H1 (cell line): ENCODE measurements at regions not wholly inside any gene's neighbourhood (a gene's known extent, or its start where the extent isn't known, plus 50 kb on each side); places are given as distances from the start of the nearest gene placed in this dataset.

Experiments used
- CTCF ChIA-PET: fragments of 300-600 bp; sonication (Branson Sonifier 250); formaldehyde crosslinking; loops from one replicate; lab custom pipeline; 2021; ENCODE audit not compliant: partially characterized antibody; lab: Charles Lee
- POLR2A ChIA-PET: fragments of 300-600 bp; sonication (Branson Sonifier 250); formaldehyde crosslinking; loops from one replicate; lab custom pipeline; 2021; ENCODE audit warnings: inconsistent platforms; ENCODE audit not compliant: partially characterized antibody; lab: Charles Lee
- DNase-seq, 2 experiments: peaks; one replicate each; pipeline versions ENCODE4 v3.0.0 to v3.0.0-alpha.2; 2010 to 2022; ENCODE audit warnings: low spot score in 2 of 2, low read depth in 1 of 2, mixed read lengths in 1 of 2
- FAIRE-seq: peaks from 2 replicates; lab custom pipeline; 2011; peaks lifted over from hg19 to GRCh38; lab: Jason Lieb, UNC
- H2AFZ ChIP-seq: 2 replicates; pipeline ENCODE4 v1.8.1; 2012; ENCODE audit warnings: low read length, inconsistent platforms
- H2AK5ac ChIP-seq: 2 replicates; pipeline ENCODE4 v1.6.1; 2013; ENCODE audit warnings: low read depth, low read length
- H2BK120ac ChIP-seq: replicated peaks from 2 replicates; pipeline ENCODE3; 2013; ENCODE audit warnings: low read depth, low read length, inconsistent platforms
- H2BK12ac ChIP-seq: 2 replicates; pipeline ENCODE4 v1.6.1; 2013; ENCODE audit warnings: low read depth, low read length
- H2BK15ac ChIP-seq: 2 replicates; pipeline ENCODE4 v1.6.1; 2013; ENCODE audit warnings: low read length
- H2BK20ac ChIP-seq: 2 replicates; pipeline ENCODE4 v1.6.1; 2013; ENCODE audit warnings: low read length
- H2BK5ac ChIP-seq: 2 replicates; pipeline ENCODE4 v1.6.1; 2013; ENCODE audit warnings: low read depth, low read length
- H3K14ac ChIP-seq: 2 replicates; pipeline ENCODE4 v1.6.1; 2013; ENCODE audit warnings: inconsistent platforms; ENCODE audit not compliant: insufficient read length
- H3K18ac ChIP-seq: 2 replicates; pipeline ENCODE4 v1.6.1; 2013; ENCODE audit warnings: low read length; ENCODE audit errors: extremely low read depth
- H3K23ac ChIP-seq: 2 replicates; pipeline ENCODE4 v1.6.1; 2013; ENCODE audit warnings: inconsistent platforms; ENCODE audit not compliant: insufficient read length
- H3K23me2 ChIP-seq: 2 replicates; pipeline ENCODE4 v1.6.1; 2013; ENCODE audit warnings: low read depth, low read length
- H3K27ac ChIP-seq: 2 replicates; pipeline ENCODE4 v1.6.1; 2011; ENCODE audit warnings: low read depth, low read length, inconsistent platforms
- H3K27me3 ChIP-seq, 4 experiments: replicated peaks in 1 of 4; 1 replicate in 1 of 4; 2 replicates in 3 of 4; pipeline versions ENCODE4 v1.6.1 to v1.8.1; 2011 to 2013; ENCODE audit warnings: low read length in 3 of 4, mild to moderate bottlenecking in 3 of 4, inconsistent platforms in 2 of 4, mixed read lengths in 2 of 4, moderate library complexity in 1 of 4; ENCODE audit not compliant: control insufficient read depth in 3 of 4, insufficient read depth in 3 of 4; ENCODE audit errors: extremely low read depth in 1 of 4
- H3K36me3 ChIP-seq, 4 experiments: 2 replicates each; pipeline versions ENCODE4 v1.6.1 to v1.8.1; 2011 to 2013; ENCODE audit warnings: mild to moderate bottlenecking in 4 of 4, low read length in 3 of 4, moderate library complexity in 2 of 4, control low read depth in 1 of 4, inconsistent platforms in 1 of 4; ENCODE audit not compliant: insufficient read depth in 4 of 4, control insufficient read depth in 2 of 4
- H3K4ac ChIP-seq: replicated peaks from 2 replicates; pipeline ENCODE3; 2013; ENCODE audit warnings: low read length, low read depth, mixed read lengths, inconsistent platforms; ENCODE audit not compliant: insufficient read length
- H3K4me1 ChIP-seq, 4 experiments: replicated peaks in 1 of 4; 1 replicate in 1 of 4; 2 replicates in 3 of 4; pipeline versions ENCODE4 v1.6.1 to v1.8.1; 2011 to 2013; ENCODE audit warnings: low read length in 3 of 4, inconsistent platforms in 2 of 4, mixed read lengths in 1 of 4; ENCODE audit not compliant: insufficient read depth in 4 of 4, control insufficient read depth in 3 of 4
- H3K4me2 ChIP-seq, 2 experiments: 2 replicates each; pipeline versions ENCODE4 v1.6.1 to v1.8.1; 2011 to 2013; ENCODE audit warnings: low read depth in 2 of 2, low read length in 2 of 2, control low read depth in 1 of 2, inconsistent platforms in 1 of 2, mild to moderate bottlenecking in 1 of 2; ENCODE audit not compliant: insufficient read depth in 1 of 2
- H3K4me3 ChIP-seq, 4 experiments: fragments of 200-600, 300-600 bp in 1 of 4; sonication (generic), shearing (Covaris generic), sonication (Bioruptor Twin) in 1 of 4; 2 replicates each; pipeline versions ENCODE4 v1.5.1 to v1.8.1; 2011 to 2016; ENCODE audit warnings: low read length in 4 of 4, low read depth in 3 of 4, control low read depth in 2 of 4, inconsistent platforms in 2 of 4, mild to moderate bottlenecking in 2 of 4, mixed read lengths in 1 of 4, moderate library complexity in 1 of 4; ENCODE audit not compliant: insufficient read depth in 2 of 4; ENCODE audit errors: extremely low read depth in 1 of 4
- H3K56ac ChIP-seq: replicated peaks from 2 replicates; pipeline ENCODE3; 2013; ENCODE audit warnings: low read depth, mild to moderate bottlenecking, mixed read lengths, low read length, inconsistent platforms; ENCODE audit not compliant: insufficient read length
- H3K79me1 ChIP-seq: 2 replicates; pipeline ENCODE4 v1.6.1; 2013; ENCODE audit warnings: low read depth, low read length, control low read depth
- H3K79me2 ChIP-seq, 2 experiments: 2 replicates each; pipeline versions ENCODE4 v1.6.1 to v1.8.1; 2012 to 2013; ENCODE audit warnings: low read length in 2 of 2, mild to moderate bottlenecking in 2 of 2, inconsistent platforms in 1 of 2; ENCODE audit not compliant: insufficient read depth in 2 of 2, control insufficient read depth in 1 of 2
- H3K9ac ChIP-seq, 4 experiments: replicated peaks in 1 of 4; 1 replicate in 1 of 4; 2 replicates in 3 of 4; pipeline versions ENCODE4 v1.6.1 to v1.8.1; 2011 to 2013; ENCODE audit warnings: low read depth in 3 of 4, low read length in 3 of 4, control low read depth in 2 of 4, mild to moderate bottlenecking in 2 of 4, moderate library complexity in 2 of 4, inconsistent platforms in 1 of 4; ENCODE audit errors: extremely low read depth in 1 of 4
- H3K9me3 ChIP-seq, 2 experiments: 2 replicates each; pipeline versions ENCODE4 v1.6.1 to v1.8.1; 2012 to 2013; ENCODE audit warnings: mild to moderate bottlenecking in 2 of 2, moderate library complexity in 2 of 2, control low read depth in 1 of 2, inconsistent platforms in 1 of 2, low read depth in 1 of 2, low read length in 1 of 2, mixed read lengths in 1 of 2; ENCODE audit not compliant: insufficient read depth in 2 of 2
- H4K20me1 ChIP-seq, 2 experiments: replicated peaks in 1 of 2; 2 replicates each; pipeline versions ENCODE3 to v1.8.1; 2011 to 2013; ENCODE audit warnings: inconsistent platforms in 2 of 2, low read length in 2 of 2, mild to moderate bottlenecking in 1 of 2; ENCODE audit not compliant: insufficient read depth in 2 of 2, control insufficient read depth in 1 of 2
- H4K5ac ChIP-seq: 2 replicates; pipeline ENCODE4 v1.6.1; 2013; ENCODE audit warnings: low read length, low read depth, mixed read lengths, inconsistent platforms; ENCODE audit not compliant: insufficient read length
- H4K8ac ChIP-seq: 2 replicates; pipeline ENCODE4 v1.8.0; 2013; ENCODE audit warnings: mild to moderate bottlenecking, moderate library complexity, low read length, inconsistent platforms; ENCODE audit not compliant: insufficient read depth; ENCODE audit errors: extremely low read depth
- H4K91ac ChIP-seq: replicated peaks from 2 replicates; pipeline ENCODE3; 2013; ENCODE audit warnings: low read length, mixed read lengths, inconsistent platforms; ENCODE audit not compliant: insufficient read length
- BACH1 ChIP-seq: IDR thresholded peaks from 2 replicates; pipeline ENCODE4 v1.6.1; 2012; ENCODE audit warnings: low read length, improper control_type of control experiment
- CBX5 ChIP-seq: fragments of 300-800, 300-1000 bp; sonication (generic); IDR thresholded peaks from 2 replicates; pipeline ENCODE4 v1.7.1; 2016; ENCODE audit warnings: antibody characterized with exemption, low read length, low read depth
- CTCF ChIP-seq, 3 experiments: IDR thresholded peaks; 1 replicate in 2 of 3; 2 replicates in 1 of 3; pipeline versions ENCODE4 v1.5.1 to v1.6.1; 2011; ENCODE audit warnings: low read length in 3 of 3, mild to moderate bottlenecking in 3 of 3, inconsistent platforms in 2 of 3, low read depth in 1 of 3, moderate library complexity in 1 of 3; ENCODE audit not compliant: insufficient read depth in 1 of 3; ENCODE audit errors: control extremely low read depth in 1 of 3
- EP300 ChIP-seq, 2 experiments: IDR thresholded peaks; 1 replicate in 1 of 2; 2 replicates in 1 of 2; pipeline ENCODE4 v1.6.1; 2011 to 2012; ENCODE audit warnings: low read depth in 2 of 2, low read length in 2 of 2, mild to moderate bottlenecking in 2 of 2, borderline replicate concordance in 1 of 2, inconsistent platforms in 1 of 2, moderate library complexity in 1 of 2
- FOSL1 ChIP-seq: IDR thresholded peaks from 2 replicates; pipeline ENCODE4 v1.6.1; 2011; ENCODE audit warnings: mild to moderate bottlenecking, low read depth, low read length, moderate library complexity; ENCODE audit not compliant: insufficient read depth
- HDAC2 ChIP-seq, 2 experiments: fragments of 300-600 bp in 1 of 2; sonication (generic) in 1 of 2; IDR thresholded peaks; 2 replicates each; pipeline ENCODE4 v1.6.1; 2011 to 2012; ENCODE audit warnings: low read depth in 2 of 2, low read length in 2 of 2, mild to moderate bottlenecking in 2 of 2, moderate library complexity in 2 of 2, borderline replicate concordance in 1 of 2, inconsistent platforms in 1 of 2
- JUND ChIP-seq: IDR thresholded peaks from 2 replicates; pipeline ENCODE4 v1.6.1; 2011; ENCODE audit warnings: mild to moderate bottlenecking, improper control_type of control experiment, low read length
- MAX ChIP-seq: IDR thresholded peaks from 2 replicates; pipeline ENCODE4 v1.6.1; 2012; ENCODE audit warnings: inconsistent platforms
- POLR2A ChIP-seq, 2 experiments: IDR thresholded peaks; 1 replicate in 1 of 2; 2 replicates in 1 of 2; pipeline ENCODE4 v1.6.1; 2011; ENCODE audit warnings: low read depth in 2 of 2, low read length in 2 of 2, mild to moderate bottlenecking in 2 of 2; ENCODE audit errors: control extremely low read depth in 1 of 2
- RNF2 ChIP-seq: fragments of 200-900, 300-1000 bp; sonication (generic); IDR thresholded peaks from 2 replicates; pipeline ENCODE4 v1.7.1; 2016; ENCODE audit warnings: borderline replicate concordance, low read depth, mild to moderate bottlenecking, antibody characterized with exemption, low read length; ENCODE audit not compliant: poor library complexity, severe bottlenecking; ENCODE audit errors: missing control alignments
- SP4 ChIP-seq: IDR thresholded peaks from 2 replicates; pipeline ENCODE4 v1.6.1; 2012; ENCODE audit warnings: low read length, inconsistent platforms
- WGBS, 2 experiments: shearing (Covaris generic) in 1 of 2; methylation state at CpG; one replicate each; pipeline versions ENCODE4 v1.1.6 to v1.1.7; 2013 to 2015; ENCODE audit warnings: low lambda C conversion rate in 2 of 2, mixed read lengths in 2 of 2, inconsistent platforms in 1 of 2, low coverage in 1 of 2, missing lambda C conversion rate in 1 of 2; ENCODE audit not compliant: insufficient replicate concordance in 2 of 2, insufficient coverage in 1 of 2, insufficient read length in 1 of 2; ENCODE audit errors: extremely low coverage in 1 of 2, missing lambda C conversion rate in 1 of 2; 5-methylcytosine and 5-hydroxymethylcytosine counted together

- H4K20me1 ChIP-seq = no peaks in the 10 kb centered on the region
- CTCF ChIA-PET = interaction anchor here (0.7 kb wide), 1 partner anchor 398 kb away, joined by 3 read pairs; no protein-coding TSS in a partner anchor
- no peak overlapping the region for H3K23ac ChIP-seq
- H3K9me3 ChIP-seq = no peaks in the 10 kb centered on the region
- 92% methylated on average over 8 of the region's 8 CpGs; no CpG with 5 or more reads in 1 of the 2 experiments for WGBS, 2 experiments
- no peak overlapping the region for H2AFZ ChIP-seq
- H3K4ac ChIP-seq = no peak overlapping the region
- H3K18ac ChIP-seq = no peak overlapping the region
- H4K5ac ChIP-seq = no peak overlapping the region
- no peak overlapping the region for H3K27ac ChIP-seq
- POLR2A ChIA-PET = no interaction called here
- H2BK5ac ChIP-seq = no peak overlapping the region
- no peak overlapping the region for H3K9ac ChIP-seq
- DNase-seq (no peak), FAIRE-seq (no peak)
- H3K14ac ChIP-seq = no peak overlapping the region
- no peaks in the 10 kb centered on the region for H3K27me3 ChIP-seq
- no peak overlapping the region for H2BK15ac ChIP-seq
- no peaks in the 10 kb centered on the region for H3K23me2 ChIP-seq
- no peak overlapping the region for H4K8ac ChIP-seq
- no peak overlapping the region for H3K4me2 ChIP-seq
- no peak overlapping the region for H3K56ac ChIP-seq
- no peak overlapping the region for H2BK12ac ChIP-seq
- no peak overlapping the region for H3K4me3 ChIP-seq
- H4K91ac ChIP-seq = no peak overlapping the region
- no peak overlapping the region for H2AK5ac ChIP-seq
- no peaks in the 10 kb centered on the region for H3K79me2 ChIP-seq
- no peaks in the 10 kb centered on the region for H3K79me1 ChIP-seq
- no peak overlapping the region for H2BK120ac ChIP-seq
- H3K4me1 ChIP-seq = no peaks in the 10 kb centered on the region
- H2BK20ac ChIP-seq = no peak overlapping the region
- H3K36me3 ChIP-seq = no peaks in the 10 kb centered on the region
- TF ChIP-seq MAX (no peak), FOSL1 (no peak), EP300 (IDR thresholded peaks at IDR 0.05; ENCODE audit: borderline replicate concordance in 1 of 2, low read depth in 2 of 2, low read length in 2 of 2) (no peak), HDAC2 (IDR thresholded peaks at IDR 0.05; ENCODE audit: borderline replicate concordance in 1 of 2, low read depth in 2 of 2, low read length in 2 of 2) (no peak), SP4 (no peak), CBX5 (no peak), BACH1 (no peak), CTCF (IDR thresholded peaks at IDR 0.05; ENCODE audit: control extremely low read depth in 1 of 3, insufficient read depth in 1 of 3, low read depth in 1 of 3, low read length in 3 of 3) (no peak), POLR2A (IDR thresholded peaks at IDR 0.05; ENCODE audit: control extremely low read depth in 1 of 2, low read depth in 2 of 2, low read length in 2 of 2) (no peak), RNF2 (no peak), JUND (no peak)
These were observed 393.9 kb upstream of the SHH start for GRCh38 chr7:156206174-156206573.
